GM23338 (cell line): ENCODE measurements at regions not wholly inside any gene's neighbourhood (a gene's known extent, or its start where the extent isn't known, plus 50 kb on each side); places are given as distances from the start of the nearest gene placed in this dataset.

Experiments
- ATAC-seq: fragments of 200-7000 bp; cut with Tn5 transposase; 3 replicates; pipeline ENCODE4 v1.9.1; 2020
- DNase-seq: peaks from one replicate; pipeline ENCODE4 v3.0.0-alpha.2; 2015; ENCODE audit warnings: low spot score
- H2AFZ ChIP-seq: fragments of 200-600 bp; sonication (generic); 2 replicates; pipeline ENCODE4 v1.8.0; 2016; ENCODE audit warnings: antibody characterized with exemption, mild to moderate bottlenecking, moderate library complexity
- H3F3A ChIP-seq: fragments of 200-600 bp; sonication (generic); replicated peaks from 2 replicates; pipeline ENCODE4 v1.8.0; 2017; ENCODE audit warnings: antibody characterized with exemption, mixed run types, low read depth
- H3K27ac ChIP-seq: fragments of 200-600 bp; sonication (generic); 2 replicates; pipeline ENCODE4 v1.6.1; 2016; ENCODE audit warnings: low read depth
- H3K27me3 ChIP-seq: fragments of 200-600 bp; sonication (generic); 2 replicates; pipeline ENCODE4 v1.8.0; 2016; ENCODE audit warnings: mild to moderate bottlenecking, mixed run types, moderate library complexity; ENCODE audit not compliant: insufficient read depth
- H3K36me3 ChIP-seq: fragments of 200-600 bp; sonication (generic); 2 replicates; pipeline ENCODE4 v1.8.0; 2016; ENCODE audit warnings: mild to moderate bottlenecking; ENCODE audit not compliant: insufficient read depth
- H3K4me1 ChIP-seq: fragments of 200-600 bp; sonication (generic); 2 replicates; pipeline ENCODE4 v1.8.0; 2016; ENCODE audit warnings: mild to moderate bottlenecking, moderate library complexity; ENCODE audit not compliant: insufficient read depth
- H3K4me2 ChIP-seq: fragments of 200-600 bp; sonication (generic); 2 replicates; pipeline ENCODE4 v1.7.1; 2017; ENCODE audit warnings: mixed run types
- H3K4me3 ChIP-seq: fragments of 200-600 bp; sonication (generic); 2 replicates; pipeline ENCODE4 v1.6.1; 2016; ENCODE audit warnings: mixed run types
- H3K79me2 ChIP-seq: fragments of 200-600 bp; sonication (generic); replicated peaks from 2 replicates; pipeline ENCODE4 v1.8.0; 2017; ENCODE audit warnings: mild to moderate bottlenecking; ENCODE audit not compliant: insufficient read depth
- H3K9me2 ChIP-seq: fragments of 200-600 bp; sonication (generic); 2 replicates; pipeline ENCODE4 v1.8.0; 2017; ENCODE audit not compliant: insufficient read depth
- H4K20me1 ChIP-seq: fragments of 200-600 bp; sonication (generic); replicated peaks from 2 replicates; pipeline ENCODE4 v1.8.0; 2017; ENCODE audit warnings: mild to moderate bottlenecking; ENCODE audit not compliant: insufficient read depth
- H3K27ac Mint-ChIP-seq: 2 replicates; pipeline ENCODE4 v1.8.0; 2020; ENCODE audit warnings: inconsistent platforms, mild to moderate bottlenecking, moderate library complexity, mixed read lengths
- H3K27me3 Mint-ChIP-seq: 3 replicates; pipeline ENCODE4 v1.8.0; 2022; ENCODE audit warnings: low read depth, mild to moderate bottlenecking, moderate library complexity, mixed read lengths, inconsistent platforms; ENCODE audit not compliant: insufficient read depth, poor library complexity
- H3K36me3 Mint-ChIP-seq: 3 replicates; pipeline ENCODE4 v1.8.0; 2021; ENCODE audit warnings: low read depth, mild to moderate bottlenecking, inconsistent platforms, moderate library complexity, mixed read lengths
- H3K4me1 Mint-ChIP-seq: 3 replicates; pipeline ENCODE4 v1.8.0; 2020; ENCODE audit warnings: mild to moderate bottlenecking, inconsistent platforms, mixed read lengths
- H3K4me3 Mint-ChIP-seq: 3 replicates; pipeline ENCODE4 v1.8.0; 2021; ENCODE audit warnings: moderate library complexity, mild to moderate bottlenecking, inconsistent platforms, mixed read lengths
- H3K9me3 Mint-ChIP-seq: 3 replicates; pipeline ENCODE4 v1.8.0; 2020; ENCODE audit warnings: moderate library complexity, mild to moderate bottlenecking, inconsistent platforms, mixed read lengths
- CREB1 ChIP-seq: fragments of 250-450 bp; sonication (Bioruptor Pico); IDR thresholded peaks from 2 replicates; pipeline ENCODE4 v1.5.0; 2020; ENCODE audit warnings: low read depth, mild to moderate bottlenecking, moderate library complexity
- EZH2 ChIP-seq: fragments of 200-600 bp; sonication (generic); IDR thresholded peaks from one replicate; pipeline ENCODE4 v1.8.0; 2017; ENCODE audit warnings: antibody characterized with exemption, mild to moderate bottlenecking, low read depth; ENCODE audit not compliant: unreplicated experiment
- EZH2phosphoT487 ChIP-seq: fragments of 200-600 bp; sonication (generic); IDR thresholded peaks from one replicate; pipeline ENCODE4 v1.8.1; 2018; ENCODE audit warnings: antibody characterized with exemption; ENCODE audit not compliant: unreplicated experiment
- STAT1 ChIP-seq: IDR thresholded peaks from one replicate; pipeline ENCODE4 v1.6.1; 2016; ENCODE audit warnings: antibody characterized with exemption; ENCODE audit not compliant: unreplicated experiment
- ZNF331 ChIP-seq: fragments of 250-450 bp; sonication (Bioruptor Pico); IDR thresholded peaks from 2 replicates; pipeline ENCODE4 v1.5.0; 2020; ENCODE audit warnings: low read depth, mild to moderate bottlenecking, moderate library complexity
- TF ChIP-seq, protein P1 (sequence below): fragments of 250-450 bp; sonication (Bioruptor Pico); IDR thresholded peaks from 2 replicates; pipeline ENCODE4 v1.5.0; 2020; ENCODE audit warnings: mild to moderate bottlenecking, moderate library complexity
- TF ChIP-seq, protein P2 (sequence below), 2 experiments: fragments of 200-600 bp in 1 of 2; sonication (generic) in 1 of 2; conservative IDR thresholded peaks; 2 replicates each; pipeline versions ENCODE4 v1.5.1 to v1.6.1; 2016 to 2017; ENCODE audit warnings: antibody characterized with exemption in 2 of 2, low read depth in 2 of 2, mild to moderate bottlenecking in 2 of 2, moderate library complexity in 1 of 2
- TF ChIP-seq, protein P3 (sequence below): IDR thresholded peaks from one replicate; pipeline ENCODE4 v1.6.1; 2018; ENCODE audit warnings: antibody characterized with exemption; ENCODE audit not compliant: unreplicated experiment
- TF ChIP-seq, protein P4 (sequence below): IDR thresholded peaks from 2 replicates; pipeline ENCODE4 v1.6.1; 2016; ENCODE audit warnings: antibody characterized with exemption

DNA sequence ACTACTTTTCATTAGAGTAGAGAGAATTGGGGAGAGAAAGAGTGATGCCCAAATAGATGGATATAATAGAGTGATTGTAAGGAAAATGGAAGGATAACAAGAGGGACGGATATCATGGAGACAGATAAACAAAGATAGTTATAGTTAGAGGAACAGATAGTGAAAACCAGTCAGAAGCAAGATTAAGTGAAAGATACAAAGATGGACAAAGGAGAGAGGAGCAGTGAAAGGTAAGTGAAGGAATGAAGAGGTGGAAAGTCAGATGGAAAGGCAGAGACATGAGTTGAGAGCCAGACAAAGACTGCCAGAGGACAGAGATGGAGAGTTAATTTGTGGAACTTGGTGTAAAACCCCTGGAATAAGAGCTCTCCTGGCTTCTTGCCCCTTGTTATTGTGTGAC, 59.2 kb upstream of the CISTR start (continued):
- TF ChIP-seq, protein P1, sequence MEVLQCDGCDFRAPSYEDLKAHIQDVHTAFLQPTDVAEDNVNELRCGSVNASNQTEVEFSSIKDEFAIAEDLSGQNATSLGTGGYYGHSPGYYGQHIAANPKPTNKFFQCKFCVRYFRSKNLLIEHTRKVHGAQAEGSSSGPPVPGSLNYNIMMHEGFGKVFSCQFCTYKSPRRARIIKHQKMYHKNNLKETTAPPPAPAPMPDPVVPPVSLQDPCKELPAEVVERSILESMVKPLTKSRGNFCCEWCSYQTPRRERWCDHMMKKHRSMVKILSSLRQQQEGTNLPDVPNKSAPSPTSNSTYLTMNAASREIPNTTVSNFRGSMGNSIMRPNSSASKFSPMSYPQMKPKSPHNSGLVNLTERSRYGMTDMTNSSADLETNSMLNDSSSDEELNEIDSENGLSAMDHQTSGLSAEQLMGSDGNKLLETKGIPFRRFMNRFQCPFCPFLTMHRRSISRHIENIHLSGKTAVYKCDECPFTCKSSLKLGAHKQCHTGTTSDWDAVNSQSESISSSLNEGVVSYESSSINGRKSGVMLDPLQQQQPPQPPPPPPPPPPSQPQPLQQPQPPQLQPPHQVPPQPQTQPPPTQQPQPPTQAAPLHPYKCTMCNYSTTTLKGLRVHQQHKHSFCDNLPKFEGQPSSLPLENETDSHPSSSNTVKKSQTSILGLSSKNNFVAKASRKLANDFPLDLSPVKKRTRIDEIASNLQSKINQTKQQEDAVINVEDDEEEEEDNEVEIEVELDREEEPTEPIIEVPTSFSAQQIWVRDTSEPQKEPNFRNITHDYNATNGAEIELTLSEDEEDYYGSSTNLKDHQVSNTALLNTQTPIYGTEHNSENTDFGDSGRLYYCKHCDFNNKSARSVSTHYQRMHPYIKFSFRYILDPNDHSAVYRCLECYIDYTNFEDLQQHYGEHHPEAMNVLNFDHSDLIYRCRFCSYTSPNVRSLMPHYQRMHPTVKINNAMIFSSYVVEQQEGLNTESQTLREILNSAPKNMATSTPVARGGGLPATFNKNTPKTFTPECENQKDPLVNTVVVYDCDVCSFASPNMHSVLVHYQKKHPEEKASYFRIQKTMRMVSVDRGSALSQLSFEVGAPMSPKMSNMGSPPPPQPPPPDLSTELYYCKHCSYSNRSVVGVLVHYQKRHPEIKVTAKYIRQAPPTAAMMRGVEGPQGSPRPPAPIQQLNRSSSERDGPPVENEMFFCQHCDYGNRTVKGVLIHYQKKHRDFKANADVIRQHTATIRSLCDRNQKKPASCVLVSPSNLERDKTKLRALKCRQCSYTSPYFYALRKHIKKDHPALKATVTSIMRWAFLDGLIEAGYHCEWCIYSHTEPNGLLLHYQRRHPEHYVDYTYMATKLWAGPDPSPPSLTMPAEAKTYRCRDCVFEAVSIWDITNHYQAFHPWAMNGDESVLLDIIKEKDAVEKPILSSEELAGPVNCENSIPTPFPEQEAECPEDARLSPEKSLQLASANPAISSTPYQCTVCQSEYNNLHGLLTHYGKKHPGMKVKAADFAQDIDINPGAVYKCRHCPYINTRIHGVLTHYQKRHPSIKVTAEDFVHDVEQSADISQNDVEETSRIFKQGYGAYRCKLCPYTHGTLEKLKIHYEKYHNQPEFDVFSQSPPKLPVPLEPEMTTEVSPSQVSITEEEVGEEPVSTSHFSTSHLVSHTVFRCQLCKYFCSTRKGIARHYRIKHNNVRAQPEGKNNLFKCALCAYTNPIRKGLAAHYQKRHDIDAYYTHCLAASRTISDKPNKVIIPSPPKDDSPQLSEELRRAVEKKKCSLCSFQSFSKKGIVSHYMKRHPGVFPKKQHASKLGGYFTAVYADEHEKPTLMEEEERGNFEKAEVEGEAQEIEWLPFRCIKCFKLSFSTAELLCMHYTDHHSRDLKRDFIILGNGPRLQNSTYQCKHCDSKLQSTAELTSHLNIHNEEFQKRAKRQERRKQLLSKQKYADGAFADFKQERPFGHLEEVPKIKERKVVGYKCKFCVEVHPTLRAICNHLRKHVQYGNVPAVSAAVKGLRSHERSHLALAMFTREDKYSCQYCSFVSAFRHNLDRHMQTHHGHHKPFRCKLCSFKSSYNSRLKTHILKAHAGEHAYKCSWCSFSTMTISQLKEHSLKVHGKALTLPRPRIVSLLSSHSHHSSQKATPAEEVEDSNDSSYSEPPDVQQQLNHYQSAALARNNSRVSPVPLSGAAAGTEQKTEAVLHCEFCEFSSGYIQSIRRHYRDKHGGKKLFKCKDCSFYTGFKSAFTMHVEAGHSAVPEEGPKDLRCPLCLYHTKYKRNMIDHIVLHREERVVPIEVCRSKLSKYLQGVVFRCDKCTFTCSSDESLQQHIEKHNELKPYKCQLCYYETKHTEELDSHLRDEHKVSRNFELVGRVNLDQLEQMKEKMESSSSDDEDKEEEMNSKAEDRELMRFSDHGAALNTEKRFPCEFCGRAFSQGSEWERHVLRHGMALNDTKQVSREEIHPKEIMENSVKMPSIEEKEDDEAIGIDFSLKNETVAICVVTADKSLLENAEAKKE (CRISPR knock-in tag): no peak
- TF ChIP-seq STAT1 (no peak), EZH2phosphoT487 (no peak), ZNF331 (no peak), CREB1 (CRISPR knock-in tag) (no peak)

DNA sequence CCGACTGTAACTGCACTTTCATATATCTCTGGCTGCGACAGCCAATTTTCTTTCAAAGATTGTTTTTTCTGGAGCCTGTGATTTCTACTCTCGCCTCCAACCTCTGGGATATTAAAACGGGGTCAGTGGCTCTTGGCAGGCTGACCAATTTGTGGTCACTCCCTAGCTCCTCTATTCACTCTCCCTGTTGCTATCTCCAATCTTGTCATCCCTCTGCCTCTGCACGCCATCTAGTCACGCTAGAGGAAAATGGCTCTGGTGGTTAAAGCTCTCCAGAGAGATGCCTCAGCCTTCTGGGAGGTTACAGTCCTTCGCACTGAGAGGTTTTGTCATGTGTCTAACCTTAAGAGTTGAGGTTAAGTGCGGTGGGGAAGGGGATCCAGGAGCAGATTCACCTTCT, 59.8 kb upstream of the CISTR start:
- Histone ChIP-seq H3K36me3 (no peaks in the 10 kb centered on the region), H4K20me1 (no peaks in the 10 kb centered on the region), H3K9me2 (no peaks in the 10 kb centered on the region; the same call in 1 of the 2 replicates), H3K27ac (no peak overlapping the region), H3K4me1 (no peaks in the 10 kb centered on the region), H3K79me2 (no peaks in the 10 kb centered on the region), H3F3A (no peaks in the 10 kb centered on the region), H3K27me3 (peaks cover 20% of the 10 kb centered on the region; the same call in 1 of the 2 replicates), H2AFZ (no peak overlapping the region), H3K4me2 (no peak overlapping the region), H3K4me3 (no peak overlapping the region)
- H3K36me3 Mint-ChIP-seq: no peaks in the 10 kb centered on the region
- peaks cover 2% of the 10 kb centered on the region for H3K27me3 Mint-ChIP-seq
- H3K9me3 Mint-ChIP-seq: no peaks in the 10 kb centered on the region; the same call in 2 of the 3 replicates
- peak; percentile 20 for DNase-seq
- no peak overlapping the region for H3K27ac Mint-ChIP-seq
- H3K4me1 Mint-ChIP-seq: peaks cover 2% of the 10 kb centered on the region
- ATAC-seq: peak; percentile 34; the same call in 1 of the 3 replicates
- no peak overlapping the region for H3K4me3 Mint-ChIP-seq
- TF ChIP-seq, protein P2, sequence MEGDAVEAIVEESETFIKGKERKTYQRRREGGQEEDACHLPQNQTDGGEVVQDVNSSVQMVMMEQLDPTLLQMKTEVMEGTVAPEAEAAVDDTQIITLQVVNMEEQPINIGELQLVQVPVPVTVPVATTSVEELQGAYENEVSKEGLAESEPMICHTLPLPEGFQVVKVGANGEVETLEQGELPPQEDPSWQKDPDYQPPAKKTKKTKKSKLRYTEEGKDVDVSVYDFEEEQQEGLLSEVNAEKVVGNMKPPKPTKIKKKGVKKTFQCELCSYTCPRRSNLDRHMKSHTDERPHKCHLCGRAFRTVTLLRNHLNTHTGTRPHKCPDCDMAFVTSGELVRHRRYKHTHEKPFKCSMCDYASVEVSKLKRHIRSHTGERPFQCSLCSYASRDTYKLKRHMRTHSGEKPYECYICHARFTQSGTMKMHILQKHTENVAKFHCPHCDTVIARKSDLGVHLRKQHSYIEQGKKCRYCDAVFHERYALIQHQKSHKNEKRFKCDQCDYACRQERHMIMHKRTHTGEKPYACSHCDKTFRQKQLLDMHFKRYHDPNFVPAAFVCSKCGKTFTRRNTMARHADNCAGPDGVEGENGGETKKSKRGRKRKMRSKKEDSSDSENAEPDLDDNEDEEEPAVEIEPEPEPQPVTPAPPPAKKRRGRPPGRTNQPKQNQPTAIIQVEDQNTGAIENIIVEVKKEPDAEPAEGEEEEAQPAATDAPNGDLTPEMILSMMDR (conservative IDR thresholded peaks at IDR 0.05; ENCODE audit: low read depth in 2 of 2): no peak
- TF ChIP-seq, protein P3, sequence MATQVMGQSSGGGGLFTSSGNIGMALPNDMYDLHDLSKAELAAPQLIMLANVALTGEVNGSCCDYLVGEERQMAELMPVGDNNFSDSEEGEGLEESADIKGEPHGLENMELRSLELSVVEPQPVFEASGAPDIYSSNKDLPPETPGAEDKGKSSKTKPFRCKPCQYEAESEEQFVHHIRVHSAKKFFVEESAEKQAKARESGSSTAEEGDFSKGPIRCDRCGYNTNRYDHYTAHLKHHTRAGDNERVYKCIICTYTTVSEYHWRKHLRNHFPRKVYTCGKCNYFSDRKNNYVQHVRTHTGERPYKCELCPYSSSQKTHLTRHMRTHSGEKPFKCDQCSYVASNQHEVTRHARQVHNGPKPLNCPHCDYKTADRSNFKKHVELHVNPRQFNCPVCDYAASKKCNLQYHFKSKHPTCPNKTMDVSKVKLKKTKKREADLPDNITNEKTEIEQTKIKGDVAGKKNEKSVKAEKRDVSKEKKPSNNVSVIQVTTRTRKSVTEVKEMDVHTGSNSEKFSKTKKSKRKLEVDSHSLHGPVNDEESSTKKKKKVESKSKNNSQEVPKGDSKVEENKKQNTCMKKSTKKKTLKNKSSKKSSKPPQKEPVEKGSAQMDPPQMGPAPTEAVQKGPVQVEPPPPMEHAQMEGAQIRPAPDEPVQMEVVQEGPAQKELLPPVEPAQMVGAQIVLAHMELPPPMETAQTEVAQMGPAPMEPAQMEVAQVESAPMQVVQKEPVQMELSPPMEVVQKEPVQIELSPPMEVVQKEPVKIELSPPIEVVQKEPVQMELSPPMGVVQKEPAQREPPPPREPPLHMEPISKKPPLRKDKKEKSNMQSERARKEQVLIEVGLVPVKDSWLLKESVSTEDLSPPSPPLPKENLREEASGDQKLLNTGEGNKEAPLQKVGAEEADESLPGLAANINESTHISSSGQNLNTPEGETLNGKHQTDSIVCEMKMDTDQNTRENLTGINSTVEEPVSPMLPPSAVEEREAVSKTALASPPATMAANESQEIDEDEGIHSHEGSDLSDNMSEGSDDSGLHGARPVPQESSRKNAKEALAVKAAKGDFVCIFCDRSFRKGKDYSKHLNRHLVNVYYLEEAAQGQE: no peak
- TF ChIP-seq EZH2phosphoT487 (no peak), EZH2 (no peak)
- TF ChIP-seq, protein P4, sequence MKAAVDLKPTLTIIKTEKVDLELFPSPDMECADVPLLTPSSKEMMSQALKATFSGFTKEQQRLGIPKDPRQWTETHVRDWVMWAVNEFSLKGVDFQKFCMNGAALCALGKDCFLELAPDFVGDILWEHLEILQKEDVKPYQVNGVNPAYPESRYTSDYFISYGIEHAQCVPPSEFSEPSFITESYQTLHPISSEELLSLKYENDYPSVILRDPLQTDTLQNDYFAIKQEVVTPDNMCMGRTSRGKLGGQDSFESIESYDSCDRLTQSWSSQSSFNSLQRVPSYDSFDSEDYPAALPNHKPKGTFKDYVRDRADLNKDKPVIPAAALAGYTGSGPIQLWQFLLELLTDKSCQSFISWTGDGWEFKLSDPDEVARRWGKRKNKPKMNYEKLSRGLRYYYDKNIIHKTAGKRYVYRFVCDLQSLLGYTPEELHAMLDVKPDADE: no peak
